WERI-Rb-1 (cell line): ENCODE measurements at regions not wholly inside any gene's neighbourhood (a gene's known extent, or its start where the extent isn't known, plus 50 kb on each side); places are given as distances from the start of the nearest gene placed in this dataset.
"Not testable (repeated sequence)": the region's sequence is repeated elsewhere in the genome, so short reads cannot be mapped to it uniquely, and the experiment has no call there.

Experiments
- DNase-seq: peaks from one replicate; pipeline ENCODE4 v3.0.0-alpha.2; 2020
- H3K27ac ChIP-seq: fragments of 250-450 bp; sonication (Bioruptor Pico); 2 replicates; pipeline ENCODE4 v1.5.1; 2020; ENCODE audit warnings: mild to moderate bottlenecking, moderate library complexity
- H3K27me3 ChIP-seq: fragments of 250-450 bp; sonication (Bioruptor Pico); 2 replicates; pipeline ENCODE4 v1.5.1; 2021; ENCODE audit warnings: mild to moderate bottlenecking, low read depth, moderate library complexity; ENCODE audit not compliant: insufficient read depth, severe bottlenecking
- H3K36me3 ChIP-seq: fragments of 250-450 bp; sonication (Bioruptor Pico); 2 replicates; pipeline ENCODE4 v1.5.1; 2020; ENCODE audit warnings: mild to moderate bottlenecking, moderate library complexity
- H3K4me3 ChIP-seq: 2 replicates; pipeline ENCODE4 v1.5.1; 2011; ENCODE audit warnings: low read depth, mild to moderate bottlenecking, control low read depth, low read length
- H3K9me3 ChIP-seq: fragments of 250-450 bp; sonication (Bioruptor Pico); 2 replicates; pipeline ENCODE4 v1.5.1; 2021; ENCODE audit warnings: mild to moderate bottlenecking, moderate library complexity; ENCODE audit not compliant: severe bottlenecking
- CTCF ChIP-seq: IDR thresholded peaks from 2 replicates; pipeline ENCODE4 v1.5.1; 2011; ENCODE audit warnings: low read depth, mild to moderate bottlenecking, control low read depth, inconsistent platforms, low read length

DNA sequence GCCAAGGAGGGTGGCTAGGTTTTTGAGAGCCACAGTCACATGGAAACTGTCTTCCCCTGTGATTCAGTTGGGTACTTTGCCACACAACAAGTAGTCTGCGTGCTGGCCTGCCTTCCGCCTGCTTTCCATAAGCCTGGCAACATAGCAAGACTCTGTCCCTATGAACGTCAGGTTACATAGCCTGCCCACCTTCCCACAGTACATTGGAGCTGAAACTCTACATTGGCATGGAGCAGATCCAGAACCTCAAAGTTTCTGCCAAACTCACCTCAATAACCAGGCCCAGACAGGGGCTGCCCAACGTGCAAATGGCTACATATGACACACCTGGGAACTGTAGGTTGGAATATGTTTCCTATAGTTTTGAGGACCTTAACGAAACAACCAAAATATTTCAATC is 140.6 kb upstream of the PRICKLE2 start:
- no peaks in the 10 kb centered on the region for H3K27me3 ChIP-seq
- H3K9me3 ChIP-seq = no peaks in the 10 kb centered on the region
- no peak overlapping the region for H3K27ac ChIP-seq
- no peak overlapping the region for H3K4me3 ChIP-seq
- no peaks in the 10 kb centered on the region for H3K36me3 ChIP-seq
- TF ChIP-seq CTCF = no peak
- no peak for DNase-seq

DNA sequence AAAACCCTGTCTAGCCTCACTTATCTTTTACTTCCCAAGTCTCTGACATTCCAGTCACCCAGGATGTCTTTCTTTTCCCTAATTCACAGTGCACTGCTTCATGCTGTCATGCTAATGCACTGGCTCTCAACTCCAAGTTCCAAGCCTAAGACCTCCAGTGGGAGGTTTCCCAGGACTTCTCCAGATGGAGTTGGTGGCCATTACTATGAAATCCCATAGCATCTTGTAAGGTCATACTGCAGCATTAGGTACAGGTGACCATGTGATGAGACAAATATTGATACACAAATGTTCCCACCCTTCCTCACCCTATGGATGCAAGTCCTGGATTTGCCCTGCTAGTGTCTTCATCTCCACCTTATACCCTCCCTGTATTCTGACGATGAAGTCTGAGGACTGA is 138.6 kb upstream of the PRICKLE2 start:
- TF ChIP-seq CTCF = no peak

GRCh38 chr3:64361962-64362735 is 136.9 kb upstream of the PRICKLE2 start:
- Histone ChIP-seq H3K4me3 (0 out of 2 replicates have a peak overlapping the region, but pooled peaks have one; percentile 7), H3K9me3 (no peaks in the 10 kb centered on the region), H3K27me3 (no peaks in the 10 kb centered on the region), H3K36me3 (no peaks in the 10 kb centered on the region), H3K27ac (peak overlapping the region; percentile 92)
- no peak for TF ChIP-seq CTCF
- DNase-seq = peak; percentile 82

More for the DNA sequence above, 138.6 kb upstream of the PRICKLE2 start:
- Histone ChIP-seq H3K27me3 (no peaks in the 10 kb centered on the region), H3K9me3 (no peaks in the 10 kb centered on the region), H3K27ac (peak overlapping the region; percentile 92), H3K36me3 (no peaks in the 10 kb centered on the region), H3K4me3 (no peak overlapping the region)
- DNase-seq = no peak

DNA sequence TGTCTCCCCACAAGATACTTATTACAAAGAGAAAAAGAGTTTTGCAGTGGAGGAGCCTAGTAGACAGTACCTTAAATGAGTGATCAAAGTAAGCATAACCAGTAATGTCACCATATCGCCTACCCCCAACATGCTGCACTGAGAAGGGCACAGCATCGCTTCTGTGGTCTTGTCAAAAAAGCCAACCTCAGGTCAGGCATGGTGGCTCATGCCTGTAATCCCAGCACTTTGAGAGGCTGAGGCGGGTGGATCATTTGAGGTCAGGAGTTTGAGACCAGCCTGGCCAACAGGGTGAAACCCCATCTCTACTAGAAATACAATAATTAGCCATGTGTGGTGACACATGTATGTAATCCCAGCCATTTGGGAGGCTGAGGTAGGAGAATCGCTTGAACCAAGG is 135.8 kb upstream of the PRICKLE2 start:
- DNase-seq = peak; percentile 80
- not testable (repeated sequence) for H3K9me3 ChIP-seq, H3K36me3 ChIP-seq, H3K27me3 ChIP-seq
- H3K4me3 ChIP-seq = peak overlapping the region; percentile 17
- H3K27ac ChIP-seq = peak overlapping the region; percentile 92

DNA sequence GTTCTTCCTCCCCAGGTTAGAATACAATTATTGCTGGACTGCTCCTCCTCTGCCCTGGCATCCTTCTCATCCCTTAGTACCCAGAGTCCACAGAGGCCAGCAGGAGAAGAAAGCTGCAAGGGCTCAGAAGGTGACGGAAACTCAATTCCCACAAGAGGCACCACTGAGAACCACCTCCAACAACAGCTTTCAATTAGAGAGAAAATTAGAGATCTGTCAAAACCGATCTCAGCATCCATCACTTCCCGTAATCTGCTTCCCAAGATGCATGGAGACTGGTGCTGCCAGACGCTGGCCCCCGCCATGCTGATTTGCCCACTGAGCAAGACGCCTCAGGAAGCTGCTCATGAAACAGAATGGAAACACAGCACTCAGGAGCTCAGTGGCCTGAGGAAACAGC is 135.0 kb upstream of the PRICKLE2 start:
- Histone ChIP-seq H3K36me3 (no peaks in the 10 kb centered on the region), H3K9me3 (no peaks in the 10 kb centered on the region), H3K4me3 (peak overlapping the region; percentile 17; the same call in 1 of the 2 replicates), H3K27ac (peak overlapping the region; percentile 92), H3K27me3 (no peaks in the 10 kb centered on the region)
- peak; percentile 92 for DNase-seq
- TF ChIP-seq CTCF = peak; percentile 48; the same call in 1 of the 2 replicates

- Histone ChIP-seq H3K36me3 (no peaks in the 10 kb centered on the region), H3K27ac (peak overlapping the region; percentile 92), H3K4me3 (no peak overlapping the region), H3K9me3 (no peaks in the 10 kb centered on the region), H3K27me3 (no peaks in the 10 kb centered on the region)
- TF ChIP-seq CTCF = no peak
- no peak for DNase-seq
Observed at GRCh38 chr3:64359735-64360134, 134.5 kb upstream of the PRICKLE2 start.
